HG03378 (cell line): ENCODE measurements at regions not wholly inside any gene's neighbourhood (a gene's known extent, or its start where the extent isn't known, plus 50 kb on each side); places are given as distances from the start of the nearest gene placed in this dataset.

Source experiments
- ATAC-seq: cut with Tn5 transposase; IDR thresholded peaks from one replicate; pipeline ENCODE4 v1.9.1; 2021; ENCODE audit warnings: mild to moderate bottlenecking, moderate library complexity; ENCODE audit not compliant: unreplicated experiment

- ATAC-seq, result no peak
These were observed 123.2 kb downstream of the SLC30A10 start for GRCh38 chr1:219805191-219805590.

- no peak for ATAC-seq
These were observed 127.1 kb downstream of the SLC30A10 start for GRCh38 chr1:219801156-219801820.

GRCh38 chr1:219798283-219799030 lies 129.9 kb downstream of the SLC30A10 start:
- ATAC-seq, result peak; percentile 52

- ATAC-seq, result no peak
These were observed 130.7 kb downstream of the SLC30A10 start for GRCh38 chr1:219797683-219798082.

GRCh38 chr1:219797009-219797408 lies 131.3 kb downstream of the SLC30A10 start:
- no peak for ATAC-seq

- ATAC-seq, result no peak
These were observed 132.9 kb downstream of the SLC30A10 start for GRCh38 chr1:219795363-219795917.

GRCh38 chr1:219794085-219794743 lies 134.1 kb downstream of the SLC30A10 start:
- peak; percentile 71 for ATAC-seq

GRCh38 chr1:219792337-219793021 lies 135.9 kb downstream of the SLC30A10 start:
- ATAC-seq, result no peak

GRCh38 chr1:219791766-219792165 lies 136.6 kb downstream of the SLC30A10 start:
- no peak for ATAC-seq

- ATAC-seq, result no peak
These were observed 137.3 kb downstream of the SLC30A10 start for GRCh38 chr1:219790834-219791615.

GRCh38 chr1:219788700-219789099 lies 139.7 kb downstream of the SLC30A10 start:
- no peak for ATAC-seq

- ATAC-seq, result no peak
These were observed 140.3 kb downstream of the SLC30A10 start for GRCh38 chr1:219788091-219788490.

GRCh38 chr1:219784660-219785381 lies 143.5 kb downstream of the SLC30A10 start:
- no peak for ATAC-seq

GRCh38 chr1:219783605-219784235 lies 144.6 kb downstream of the SLC30A10 start:
- ATAC-seq, result no peak

- no peak for ATAC-seq
These were observed 145.4 kb downstream of the SLC30A10 start for GRCh38 chr1:219782929-219783328.

- ATAC-seq, result no peak
These were observed 146.0 kb downstream of the SLC30A10 start for GRCh38 chr1:219782311-219782710.

- no peak for ATAC-seq
These were observed 146.9 kb downstream of the SLC30A10 start for GRCh38 chr1:219781491-219781890.

- ATAC-seq, result no peak
These were observed 149.5 kb downstream of the SLC30A10 start for GRCh38 chr1:219778793-219779369.

GRCh38 chr1:219778110-219778509 lies 150.2 kb downstream of the SLC30A10 start:
- no peak for ATAC-seq
